GM12878 (cell line): ENCODE measurements at regions not wholly inside any gene's neighbourhood (a gene's known extent, or its start where the extent isn't known, plus 50 kb on each side); places are given as distances from the start of the nearest gene placed in this dataset.

ENCODE experiments used
- ATAC-seq: fragments of 200-7000 bp; cut with Tn5 transposase; 3 replicates; pipeline ENCODE4 v1.9.1; 2020; ENCODE audit warnings: mild to moderate bottlenecking, moderate library complexity
- BruUV-seq: library from RNA; stranded (reverse); fragments of 400-500 nt; replicated peaks from 2 replicates; lab custom pipeline; 2021; lab: Mats Ljungman, UMichigan
- CTCF ChIA-PET: fragments of 300-600 bp; sonication (Branson Sonifier 250); formaldehyde crosslinking; extraction: SDS; loops from one replicate; lab custom pipeline; 2021; ENCODE audit warnings: inconsistent platforms; lab: Yijun Ruan, JAX
- POLR2A ChIA-PET: fragments of 350-600 bp; formaldehyde crosslinking; extraction: SDS; loops from one replicate; lab custom pipeline; 2021; ENCODE audit warnings: inconsistent platforms; lab: Charles Lee
- RAD21 ChIA-PET: fragments of 300-600 bp; sonication (Branson Sonifier 250); formaldehyde crosslinking; loops from one replicate; lab custom pipeline; 2023; ENCODE audit warnings: antibody characterized with exemption; ENCODE audit not compliant: unreplicated experiment; lab: Charles Lee
- SMC1A ChIA-PET: fragments of 300-600 bp; sonication (Branson Sonifier 250); formaldehyde crosslinking; loops from one replicate; lab custom pipeline; 2023; ENCODE audit not compliant: unreplicated experiment, uncharacterized antibody; lab: Charles Lee
- DNase-seq: peaks from one replicate; pipeline ENCODE4 v3.0.0-alpha.2; 2011; ENCODE audit warnings: low read depth, low spot score
- FAIRE-seq: peaks from 3 replicates; lab custom pipeline; 2011; peaks lifted over from hg19 to GRCh38; lab: Jason Lieb, UNC
- H2AFZ ChIP-seq: 2 replicates; pipeline ENCODE4 v1.6.0; 2011; ENCODE audit warnings: low read depth, low read length, control low read depth; ENCODE audit not compliant: control insufficient read depth
- H3K27ac ChIP-seq: 2 replicates; pipeline ENCODE4 v1.5.1; 2011; ENCODE audit warnings: control low read depth; ENCODE audit not compliant: control insufficient read depth, insufficient read depth
- H3K27me3 ChIP-seq, 2 experiments: replicated peaks in 1 of 2; 2 replicates each; pipeline versions ENCODE4 v1.6.0 to v1.6.1; 2011; ENCODE audit warnings: low read length in 1 of 2; ENCODE audit not compliant: control insufficient read depth in 2 of 2, insufficient read depth in 2 of 2
- H3K36me3 ChIP-seq, 2 experiments: 2 replicates each; pipeline ENCODE4 v1.5.1; 2011; ENCODE audit warnings: low read length in 1 of 2; ENCODE audit not compliant: control insufficient read depth in 2 of 2, insufficient read depth in 2 of 2
- H3K4me1 ChIP-seq: 2 replicates; pipeline ENCODE4 v1.6.1; 2011; ENCODE audit warnings: mild to moderate bottlenecking, low read length, moderate library complexity, mixed read lengths; ENCODE audit not compliant: control insufficient read depth, insufficient read depth
- H3K4me2 ChIP-seq: 2 replicates; pipeline ENCODE4 v1.6.0; 2011; ENCODE audit warnings: control low read depth; ENCODE audit not compliant: control insufficient read depth, insufficient read depth
- H3K4me3 ChIP-seq: fragments of 200-600 bp; sonication (generic); 2 replicates; pipeline ENCODE4 v1.5.1; 2016
- H3K79me2 ChIP-seq: 2 replicates; pipeline ENCODE4 v1.6.0; 2011; ENCODE audit warnings: low read length; ENCODE audit not compliant: control insufficient read depth, insufficient read depth
- H3K9ac ChIP-seq: 2 replicates; pipeline ENCODE4 v1.8.0; 2011; ENCODE audit warnings: low read length, control low read depth, mixed read lengths; ENCODE audit not compliant: control insufficient read depth, insufficient read depth
- H3K9me3 ChIP-seq: replicated peaks from 3 replicates; pipeline ENCODE4 v1.5.1; 2011; ENCODE audit warnings: mild to moderate bottlenecking, low read length; ENCODE audit not compliant: control insufficient read depth, insufficient read depth
- H4K20me1 ChIP-seq: 2 replicates; pipeline ENCODE4 v1.6.0; 2011; ENCODE audit not compliant: control insufficient read depth, insufficient read depth
- CHD4 ChIP-seq: fragments of 200-600 bp; sonication (generic); IDR thresholded peaks from 2 replicates; pipeline ENCODE4 v1.6.1; 2016; ENCODE audit warnings: mild to moderate bottlenecking
- HDGF ChIP-seq: fragments of 450-650 bp; IDR thresholded peaks from 2 replicates; pipeline ENCODE4 v1.6.1; 2016; ENCODE audit warnings: antibody characterized with exemption
- NFYA ChIP-seq: IDR thresholded peaks from 2 replicates; pipeline ENCODE4 v1.6.1; 2011; ENCODE audit warnings: low read depth, mild to moderate bottlenecking, low read length, improper control_type of control experiment, borderline replicate concordance
- PAX5 ChIP-seq: IDR thresholded peaks from 2 replicates; pipeline ENCODE4 v1.6.1; 2011; ENCODE audit warnings: low read depth, low read length, borderline replicate concordance
- PBX3 ChIP-seq: IDR thresholded peaks from 2 replicates; pipeline ENCODE4 v1.6.1; 2011; ENCODE audit warnings: mild to moderate bottlenecking, low read depth, low read length, moderate library complexity; ENCODE audit not compliant: insufficient replicate concordance
- RB1 ChIP-seq: fragments of 450-650 bp; formaldehyde crosslinking; IDR thresholded peaks from 2 replicates; pipeline ENCODE4 v1.6.1; 2017; ENCODE audit warnings: mild to moderate bottlenecking, borderline replicate concordance
- STAT1 ChIP-seq: fragments of 450-650 bp; conservative IDR thresholded peaks from 2 replicates; pipeline ENCODE4 v1.6.1; 2014; ENCODE audit warnings: antibody characterized with exemption, mild to moderate bottlenecking
- ZNF274 ChIP-seq: IDR thresholded peaks from one replicate; pipeline ENCODE4 v1.8.0; 2011; ENCODE audit not compliant: insufficient read length, insufficient read depth
- ZSCAN29 ChIP-seq: fragments of 450-650 bp; IDR thresholded peaks from 2 replicates; pipeline ENCODE4 v1.6.1; 2017; ENCODE audit warnings: mild to moderate bottlenecking, moderate library complexity
- WGBS: methylation state at CpG from one replicate; pipeline ENCODE4 v1.1.6; 2016; ENCODE audit warnings: low lambda C conversion rate; ENCODE audit not compliant: insufficient replicate concordance, insufficient coverage; ENCODE audit errors: missing lambda C conversion rate; 5-methylcytosine and 5-hydroxymethylcytosine counted together
- in situ Hi-C: fragments of 300-500 bp; cut with MboI; formaldehyde crosslinking; loops from 9 replicates; pipeline ENCODE4 v1.14.3; 2018; ENCODE audit warnings: mixed read lengths
- intact Hi-C: fragments of 100-400 bp; cut with micrococcal nuclease; formaldehyde crosslinking; loops from one replicate; pipeline ENCODE4 v1.14.2; 2022; ENCODE audit not compliant: unreplicated experiment

- ATAC-seq, result no peak
- no peak for FAIRE-seq
- Histone ChIP-seq H3K9me3 (no peaks in the 10 kb centered on the region; the same call in 2 of the 3 replicates), H3K79me2 (no peaks in the 10 kb centered on the region), H3K4me2 (no peak overlapping the region), H3K9ac (no peak overlapping the region), H3K27ac (no peak overlapping the region), H2AFZ (no peak overlapping the region), H3K36me3 (no peaks in the 10 kb centered on the region), H3K4me3 (no peak overlapping the region), H4K20me1 (no peaks in the 10 kb centered on the region), H3K4me1 (no peaks in the 10 kb centered on the region), H3K27me3 (no peaks in the 10 kb centered on the region)
- ChIA-PET CTCF (interaction anchor here (0.6 kb wide), 1 partner anchor 61 kb away, joined by 4 read pairs; no protein-coding TSS in a partner anchor), RAD21 (no interaction called here), SMC1A (interaction anchor here (0.7 to 1.4 kb wide), 2 partner anchors 10 to 14 kb away, joined by 4 to 6 read pairs; no protein-coding TSS in a partner anchor), POLR2A (interaction anchor here (0.5 kb wide), 1 partner anchor 507 kb away, joined by 3 read pairs; no protein-coding TSS in a partner anchor)
- DNase-seq, result no peak
- BruUV-seq, result no TSS peak
- TF ChIP-seq PBX3 (no peak), STAT1 (no peak), ZNF274 (no peak), RB1 (no peak), HDGF (no peak), ZSCAN29 (no peak), PAX5 (no peak), CHD4 (no peak), NFYA (no peak)
- intact Hi-C loops, result no loop called here
- 44% methylated on average over 4 of the region's 4 CpGs for WGBS
- in situ Hi-C loops, result loop anchor here (5.0 kb wide), 1 partner anchor 51 kb away; no protein-coding TSS in a partner anchor
Observed at GRCh38 chr15:96553006-96553405, 222.5 kb downstream of the NR2F2 start.
